ENCODE measurements at regions not wholly inside any gene's neighbourhood (a gene's known extent, or its start where the extent isn't known, plus 50 kb on each side); places are given as distances from the start of the nearest gene placed in this dataset.
"Not testable (repeated sequence)": the region's sequence is repeated elsewhere in the genome, so short reads cannot be mapped to it uniquely, and the experiment has no call there.

DNA sequence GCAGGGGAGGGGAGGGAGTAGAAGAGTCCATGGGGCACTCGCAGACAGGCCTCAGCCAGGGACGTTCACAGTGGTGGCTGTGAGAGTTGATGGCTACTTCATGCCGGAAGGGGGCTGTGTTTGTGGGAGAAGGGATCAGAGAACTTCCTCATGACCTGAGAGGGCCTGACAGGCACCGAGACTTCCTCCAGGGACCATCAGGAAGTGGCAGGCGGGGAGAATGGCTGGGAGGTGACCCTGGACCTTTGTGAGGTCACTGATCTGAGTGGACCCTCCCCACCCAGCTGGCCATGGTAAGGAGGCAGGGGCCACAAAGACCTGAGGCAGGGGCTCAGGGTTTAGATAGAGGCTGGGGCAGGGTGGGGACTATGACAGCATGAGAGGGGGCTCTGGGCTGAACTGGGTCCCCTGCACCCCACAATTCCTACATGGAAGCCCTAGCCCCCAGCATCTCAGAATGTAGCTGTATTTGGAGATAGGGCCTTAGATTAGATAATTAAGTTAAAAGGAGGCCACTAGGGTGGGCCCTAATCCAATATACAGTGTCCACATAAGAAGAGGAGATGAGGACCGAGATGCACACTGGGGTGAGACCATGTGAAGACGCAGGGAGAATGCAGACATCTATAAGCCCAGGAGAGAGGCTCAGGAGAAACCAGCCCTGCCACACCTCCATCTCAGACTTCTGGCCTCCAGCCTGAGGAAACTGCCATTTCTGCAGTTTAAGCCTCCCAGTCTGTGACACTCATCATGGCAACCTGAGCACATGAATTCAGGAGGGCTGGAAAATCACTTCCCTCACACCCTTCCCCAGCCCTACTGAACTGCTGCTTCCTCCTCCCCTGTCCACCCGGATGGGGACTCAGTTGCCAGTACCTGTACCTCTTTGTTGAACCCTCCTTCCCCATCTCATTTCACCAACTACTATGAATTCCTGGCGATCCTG, 273.9 kb upstream of the ZNF32 start:
- no peak for DNase-seq

DNA sequence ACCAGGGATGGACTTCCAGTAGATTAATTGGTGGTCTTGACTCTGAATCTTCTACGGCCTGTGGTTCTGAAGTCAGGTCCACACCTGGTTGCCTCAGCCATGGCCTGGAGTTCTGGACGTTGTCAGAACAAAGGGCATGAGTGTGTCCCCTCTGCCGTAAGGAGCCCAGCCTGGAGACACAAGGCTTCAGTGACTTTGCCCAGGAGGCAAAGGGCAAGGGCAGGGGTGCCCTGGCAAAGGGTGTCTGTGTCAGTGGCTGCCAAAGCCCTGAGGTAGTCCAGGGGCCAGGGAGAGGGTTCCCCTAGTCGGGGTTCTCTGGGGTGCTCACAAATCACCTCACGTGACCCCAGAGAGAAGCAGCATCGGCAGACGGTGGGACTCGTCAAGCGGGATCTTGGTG, 273.2 kb upstream of the ZNF32 start:
- no peak for DNase-seq

DNA sequence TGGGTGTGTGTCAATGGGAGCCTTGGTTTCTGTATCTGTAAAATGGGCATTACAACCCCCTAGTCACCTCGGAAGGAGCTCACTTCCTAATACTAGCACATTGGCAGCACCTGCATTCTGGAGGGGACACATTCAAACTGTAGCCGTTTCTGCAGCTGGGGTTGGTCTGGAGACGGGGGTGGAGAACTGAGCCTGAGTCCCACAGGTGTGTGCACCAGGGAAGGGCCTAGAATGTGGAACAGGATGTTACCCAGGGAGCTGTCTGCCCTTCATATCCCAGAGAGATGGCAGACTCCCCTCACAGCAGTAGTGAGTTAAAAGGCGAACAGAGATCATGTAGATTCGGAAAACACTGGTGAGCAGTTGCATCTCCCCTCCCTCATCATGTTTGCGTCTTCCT, 272.8 kb upstream of the ZNF32 start:
- DNase-seq: no peak

DNA sequence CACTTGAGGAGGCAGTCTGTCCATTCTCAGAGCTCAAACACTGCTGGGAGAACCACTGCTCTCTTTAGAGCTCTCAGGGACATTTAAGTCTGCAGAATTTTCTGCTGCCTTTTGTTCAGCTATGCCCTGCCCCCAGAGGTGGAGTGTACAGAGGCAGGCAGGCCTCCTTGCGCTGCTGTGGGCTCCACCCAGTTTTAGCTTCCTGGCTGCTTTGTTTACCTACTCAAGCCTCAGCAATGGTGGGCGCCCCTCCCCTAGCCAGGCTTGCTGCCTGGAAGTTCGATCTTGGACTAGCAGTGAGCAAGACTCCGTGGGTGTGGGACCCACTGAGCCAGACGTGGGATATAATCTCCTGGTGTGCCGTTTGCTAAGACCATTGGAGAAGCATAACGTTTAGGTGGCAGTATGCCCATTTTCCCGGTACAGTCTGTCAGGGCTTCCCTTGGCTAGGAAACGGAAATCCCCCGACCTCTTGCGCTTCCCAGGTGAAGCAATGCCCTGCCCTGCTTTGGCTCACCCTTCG, 271.6 kb upstream of the ZNF32 start:
- DNase-seq: not testable (repeated sequence)

DNA sequence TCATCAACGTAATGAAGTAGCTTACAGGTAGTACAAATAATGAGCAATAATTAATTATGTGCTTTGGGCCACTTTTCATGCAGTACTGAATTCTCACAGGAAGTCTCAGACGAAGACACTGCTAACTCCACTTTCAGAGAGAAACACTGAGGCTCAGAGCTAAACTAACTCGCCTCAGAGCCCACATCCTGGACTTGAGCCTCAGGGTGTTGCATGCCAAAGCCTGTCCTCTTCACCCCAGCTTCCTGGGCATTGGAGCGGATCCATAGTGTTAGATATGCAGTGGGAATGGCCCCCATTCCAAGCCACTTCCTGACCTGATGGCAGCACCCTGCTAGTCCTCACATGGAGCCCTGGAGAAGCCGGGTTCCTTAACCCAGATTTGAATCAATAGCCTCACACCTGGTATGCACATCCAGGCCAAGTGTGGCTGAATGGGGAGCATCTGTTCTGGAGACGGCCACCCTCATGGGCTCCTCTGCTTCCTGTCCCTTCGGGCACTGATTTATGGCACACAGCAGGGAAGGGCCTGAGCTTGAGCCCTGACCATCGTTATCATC, 265.1 kb upstream of the ZNF32 start:
- DNase-seq: no peak

DNA sequence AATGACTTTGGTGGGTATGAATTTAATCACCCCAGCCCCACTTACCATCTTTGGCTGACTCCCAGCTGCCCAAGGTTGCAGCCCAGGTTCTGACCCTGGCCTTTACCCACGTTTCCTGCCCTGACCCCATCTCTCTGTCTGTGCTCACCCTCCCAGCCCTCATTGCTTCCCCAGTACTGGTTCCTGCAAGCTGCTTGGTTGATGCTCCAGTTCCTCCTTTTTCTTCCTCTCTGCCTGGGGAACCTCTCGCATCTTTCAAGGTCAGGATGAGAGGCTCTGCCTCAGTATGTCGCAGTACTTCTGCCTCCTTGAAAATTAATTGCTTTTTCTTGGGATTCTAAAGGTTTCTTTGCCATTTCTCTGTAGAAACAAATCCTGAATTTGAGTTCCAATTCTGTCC, 263.8 kb upstream of the ZNF32 start:
- DNase-seq: no peak

DNA sequence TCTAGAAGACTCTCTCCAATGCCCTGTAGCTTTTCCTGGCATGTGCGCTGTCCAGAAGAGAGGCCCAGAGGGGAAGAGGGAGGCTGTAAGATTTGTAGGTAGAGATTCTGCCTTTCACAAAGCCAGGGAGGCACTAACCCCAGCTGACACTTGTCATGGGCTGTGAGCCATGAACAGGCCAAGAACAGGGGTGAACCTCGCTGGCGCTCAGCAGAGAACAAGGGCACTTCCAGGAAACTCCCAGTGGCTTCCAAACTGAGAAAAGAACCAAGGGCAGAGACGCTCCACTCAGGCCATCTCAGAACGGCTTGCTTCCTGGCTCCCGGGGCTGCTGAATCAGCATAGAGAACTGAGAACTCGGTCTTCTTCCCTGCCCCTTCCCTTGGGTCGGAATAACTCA, 257.8 kb upstream of the ZNF32 start:
- no peak for DNase-seq

DNA sequence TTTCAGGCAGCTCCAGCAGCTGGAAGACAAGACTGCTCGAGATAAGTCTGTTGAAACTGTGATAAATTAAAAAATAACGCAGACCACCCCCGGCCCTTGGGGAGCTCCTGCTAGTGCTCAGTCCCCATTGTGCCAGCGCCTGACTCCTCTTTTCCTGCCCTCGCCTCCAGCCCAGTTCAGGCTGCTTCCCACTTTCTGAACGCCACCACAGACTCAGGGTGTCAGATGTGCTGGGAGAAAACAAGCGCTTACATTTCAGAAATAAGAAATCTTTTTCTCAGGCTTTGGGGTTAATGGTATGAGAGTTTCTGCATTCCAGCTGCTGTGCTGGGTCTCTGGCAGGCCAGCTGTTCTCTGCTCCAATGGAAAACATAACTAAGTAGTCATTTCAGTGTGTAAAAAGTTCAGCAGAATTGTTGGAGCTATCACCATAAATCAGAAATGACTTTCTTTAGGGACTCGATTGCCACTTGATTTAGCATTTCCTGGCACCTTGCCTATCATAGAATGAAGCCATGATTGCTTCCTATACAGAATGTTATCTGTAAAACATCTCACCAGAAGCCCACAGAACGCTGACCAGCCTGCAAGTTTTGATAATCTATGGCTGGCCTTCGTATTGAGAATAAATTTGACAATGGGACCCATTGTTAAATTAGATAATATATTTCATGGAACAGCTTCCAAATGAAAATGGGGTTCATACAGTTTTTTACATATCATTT, 257.0 kb upstream of the ZNF32 start:
- DNase-seq: no peak

DNA sequence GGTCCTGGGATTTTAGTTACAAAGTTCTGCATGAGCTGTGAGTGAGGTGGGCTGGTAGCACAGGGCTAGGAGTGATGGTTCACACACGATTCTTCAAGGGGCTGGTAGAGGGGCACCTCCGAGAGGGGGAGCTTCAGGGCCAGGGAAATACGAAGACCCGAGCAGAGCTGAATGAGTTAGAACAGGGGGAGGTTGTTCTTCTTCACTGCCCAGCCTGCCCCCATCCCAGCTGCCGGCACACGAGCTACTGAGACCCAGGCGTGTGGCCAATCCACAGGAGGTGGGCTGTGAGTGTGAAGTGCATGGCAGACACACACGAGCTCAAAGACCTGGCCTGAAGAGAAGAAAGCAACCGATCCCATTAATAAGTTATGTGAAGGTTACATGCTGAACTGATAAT, 256.2 kb upstream of the ZNF32 start:
- no peak for DNase-seq

DNA sequence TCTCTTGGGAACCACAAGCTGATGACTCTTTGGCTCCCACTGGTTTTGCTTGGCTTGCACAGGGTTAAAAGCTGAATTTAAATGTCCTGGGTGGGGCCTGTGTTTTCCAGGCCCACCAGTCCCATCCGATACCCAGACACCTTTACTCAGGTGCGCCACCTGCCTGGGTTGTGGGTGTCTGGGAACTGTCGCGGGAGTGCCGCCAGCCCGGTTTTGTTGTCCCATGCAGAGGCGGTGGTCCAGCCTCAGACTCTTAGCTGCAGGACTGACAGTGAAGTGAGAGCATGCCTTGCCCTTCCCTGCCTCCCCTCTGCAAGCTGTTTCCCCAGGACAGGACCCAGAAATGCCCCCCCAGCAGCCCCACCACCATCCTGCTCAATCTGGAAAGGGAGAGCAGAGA, 255.6 kb upstream of the ZNF32 start:
- no peak for DNase-seq

DNA sequence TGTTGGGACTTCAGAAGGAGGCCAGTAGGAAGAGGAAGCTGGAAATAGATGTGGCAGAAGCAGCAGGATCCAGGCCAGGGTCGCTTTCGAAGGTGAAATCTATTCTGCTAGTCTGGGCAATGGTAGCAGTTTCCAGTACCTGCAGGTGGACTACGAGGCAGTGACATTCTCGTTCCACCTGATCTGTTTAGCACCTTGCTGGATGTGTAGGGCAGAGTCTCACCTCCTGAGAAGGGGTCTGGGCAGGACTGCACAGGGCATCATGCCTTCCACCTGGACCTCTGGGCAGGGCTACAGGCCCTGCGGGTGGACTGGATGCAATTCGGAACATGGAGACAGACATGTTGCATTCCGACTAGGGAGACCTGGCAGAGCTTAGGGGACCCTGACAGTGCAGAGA, 254.8 kb upstream of the ZNF32 start:
- no peak for DNase-seq

DNA sequence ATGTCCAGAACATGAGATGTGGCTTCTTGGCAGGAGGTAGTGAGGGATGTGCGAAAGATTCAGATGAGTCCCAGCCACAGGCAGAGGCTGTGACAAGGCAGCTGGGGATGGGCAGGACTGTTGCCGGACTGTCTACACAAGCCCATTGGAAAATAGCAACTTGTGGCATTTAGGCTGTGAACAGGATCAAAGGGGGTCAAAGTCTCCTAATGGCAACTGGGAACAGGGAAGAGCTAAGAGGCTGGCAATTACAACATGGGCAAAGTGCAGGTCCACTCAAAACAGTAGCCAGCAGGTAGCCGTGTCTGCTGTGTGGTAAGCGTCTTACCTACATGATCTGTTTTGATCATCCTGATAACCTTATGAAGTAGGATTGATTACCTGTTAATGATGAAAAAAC, 254.2 kb upstream of the ZNF32 start:
- no peak for DNase-seq

DNA sequence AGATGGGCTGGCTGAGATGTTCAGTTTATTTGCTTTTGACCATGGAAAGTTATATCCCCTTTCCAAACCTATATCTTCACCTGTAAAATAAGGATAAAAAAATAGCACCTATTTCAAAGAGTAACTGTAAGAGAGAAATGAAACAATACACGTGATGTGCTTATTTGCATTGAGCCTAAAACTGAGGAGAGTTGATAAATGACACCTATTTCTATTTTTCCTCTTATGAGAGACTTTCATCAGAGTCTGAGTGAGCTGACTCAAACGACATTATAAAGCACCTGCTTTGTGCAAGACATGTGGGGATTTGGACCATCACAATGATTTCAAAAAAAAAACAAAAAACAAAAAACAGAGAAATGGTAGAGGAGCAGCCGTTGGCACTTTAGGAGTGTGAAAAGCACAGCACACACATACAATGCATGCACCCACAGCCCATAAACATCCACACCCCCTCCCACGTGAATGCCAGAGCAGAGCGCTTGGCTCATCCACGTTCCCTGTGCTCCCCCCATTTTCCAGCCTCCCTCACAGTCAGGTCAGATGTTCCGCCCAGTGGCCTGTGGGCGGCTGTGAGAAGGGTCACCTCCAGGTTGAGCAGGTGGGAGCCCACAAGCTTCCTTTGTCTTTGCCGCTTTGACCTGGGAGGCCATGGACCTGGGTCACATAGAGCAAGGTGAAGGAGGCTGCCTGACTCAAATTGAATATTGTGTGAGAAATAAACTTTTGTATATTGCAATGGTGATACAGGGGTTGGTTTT, 253.2 kb upstream of the ZNF32 start:
- no peak for DNase-seq

DNA sequence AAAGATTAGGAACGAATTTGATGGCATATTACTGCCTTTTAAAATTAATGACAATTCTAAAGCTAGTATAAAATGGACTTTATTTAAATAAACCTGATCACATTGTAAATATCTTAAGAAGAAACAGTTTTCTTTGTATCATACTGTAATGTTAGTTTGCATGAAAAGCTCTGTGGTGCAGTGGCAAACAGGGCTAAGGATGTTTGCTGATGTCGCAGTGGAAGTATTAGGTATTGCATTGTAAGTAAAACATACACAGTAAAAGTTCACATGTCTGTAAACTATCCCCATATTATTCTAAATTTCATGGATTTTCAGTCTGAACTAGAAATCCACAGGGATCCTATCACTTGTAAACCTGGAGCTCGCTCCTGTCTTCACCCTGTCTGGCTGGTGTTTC, 252.6 kb upstream of the ZNF32 start:
- DNase-seq: no peak

DNA sequence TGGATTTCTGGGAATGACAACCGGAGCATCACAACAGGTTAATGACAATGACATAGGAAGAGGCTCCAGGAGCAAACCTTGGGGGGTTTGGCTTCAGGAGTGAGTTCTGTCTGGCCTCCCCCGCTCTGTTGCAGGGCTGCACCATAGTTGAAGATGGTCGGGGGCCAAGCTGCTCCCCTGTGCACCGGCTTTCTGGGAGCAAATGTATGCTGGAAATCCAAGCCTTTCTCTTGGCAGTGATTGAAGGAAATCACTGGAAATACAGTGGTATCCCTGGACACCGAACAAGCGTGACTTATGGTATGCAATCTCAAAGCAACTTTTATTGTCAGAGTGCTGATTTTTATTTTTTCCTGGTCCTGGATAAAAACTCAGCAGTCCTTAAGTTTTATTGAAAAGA, 251.9 kb upstream of the ZNF32 start:
- no peak for DNase-seq

DNA sequence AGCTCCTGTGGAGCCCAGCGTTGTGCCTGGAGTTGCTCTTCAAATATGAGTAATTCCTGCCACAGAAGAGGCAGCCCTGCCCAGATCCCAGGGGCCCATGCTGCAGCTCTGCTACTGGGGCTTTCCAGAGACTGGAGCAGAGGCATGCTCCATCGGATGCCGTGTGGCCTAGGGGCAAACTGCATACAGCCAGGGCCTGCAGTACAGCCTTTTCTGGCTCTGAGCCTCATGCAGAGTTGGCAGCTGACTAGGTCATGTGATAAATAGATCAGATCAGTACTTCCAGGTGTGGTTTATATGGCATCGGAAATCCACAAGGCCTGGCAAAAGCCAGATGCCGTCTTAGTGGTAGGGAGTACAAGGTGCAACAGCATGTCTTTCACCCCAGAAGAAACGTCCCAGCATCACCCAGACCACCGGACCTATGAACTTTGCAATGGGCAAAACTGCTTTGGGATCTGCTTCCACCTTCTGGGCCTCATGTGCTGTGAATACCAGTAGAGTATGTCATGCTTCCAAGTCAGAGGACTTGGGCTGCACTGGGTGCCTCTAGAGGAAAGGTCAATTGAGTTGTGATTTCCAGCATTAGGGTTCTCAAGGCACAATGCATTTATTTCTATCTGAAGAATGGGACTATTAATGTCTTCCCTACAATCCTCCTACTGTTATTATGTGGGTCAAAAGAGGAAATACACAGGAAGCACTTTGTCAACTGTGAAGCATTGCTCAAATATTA, 250.7 kb upstream of the ZNF32 start:
- no peak for DNase-seq

DNA sequence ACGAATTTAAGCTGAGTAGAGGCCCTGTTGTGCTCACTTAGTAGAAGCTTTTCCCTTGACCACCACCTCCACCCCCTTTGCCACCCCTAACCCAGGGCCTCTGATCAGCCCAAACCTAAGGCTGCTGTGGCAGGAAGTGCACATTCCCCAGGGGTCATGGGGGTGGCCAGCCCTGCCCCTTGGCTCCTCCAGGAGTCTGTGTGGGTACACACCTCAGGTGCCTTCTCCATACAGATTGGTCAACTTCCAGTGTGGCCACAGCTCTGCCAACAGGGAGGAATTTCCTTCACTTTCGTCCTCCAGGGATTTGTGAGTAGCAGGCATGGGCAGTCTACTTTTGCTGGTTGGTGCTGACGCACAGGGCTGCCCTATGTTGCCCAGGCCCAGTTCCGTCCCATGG, 249.9 kb upstream of the ZNF32 start:
- no peak for DNase-seq

DNA sequence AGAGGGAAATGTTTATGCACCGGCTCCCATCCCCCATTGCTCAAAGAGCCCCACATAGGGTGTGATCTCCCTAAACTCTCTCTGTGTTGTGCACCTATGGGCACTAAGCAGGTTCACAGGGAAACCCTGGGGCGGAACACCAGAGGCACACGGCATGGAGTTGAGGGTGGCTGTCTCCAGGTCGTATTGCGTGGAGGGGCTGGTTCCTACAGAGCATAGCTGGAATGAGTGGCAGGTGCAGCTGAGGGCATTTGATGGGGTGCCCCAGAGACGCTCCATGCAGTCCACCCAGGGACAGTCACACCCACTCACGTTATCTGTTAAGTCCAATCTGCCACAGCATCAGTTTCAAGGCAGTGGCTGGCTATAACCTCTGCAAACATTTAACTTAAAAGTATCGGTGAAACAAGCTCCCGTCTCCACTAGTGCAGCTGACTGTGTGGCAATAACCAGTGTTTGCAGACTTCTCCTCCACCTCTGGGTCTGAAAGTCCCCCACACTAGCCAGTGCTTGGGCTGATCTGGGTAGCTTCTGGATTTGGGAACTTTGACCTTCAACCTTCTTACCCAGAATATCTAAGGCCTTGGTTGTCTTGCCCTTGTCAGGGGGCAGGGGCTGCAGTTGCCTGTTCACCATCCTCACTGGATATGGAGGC, 249.2 kb upstream of the ZNF32 start:
- DNase-seq: no peak

DNA sequence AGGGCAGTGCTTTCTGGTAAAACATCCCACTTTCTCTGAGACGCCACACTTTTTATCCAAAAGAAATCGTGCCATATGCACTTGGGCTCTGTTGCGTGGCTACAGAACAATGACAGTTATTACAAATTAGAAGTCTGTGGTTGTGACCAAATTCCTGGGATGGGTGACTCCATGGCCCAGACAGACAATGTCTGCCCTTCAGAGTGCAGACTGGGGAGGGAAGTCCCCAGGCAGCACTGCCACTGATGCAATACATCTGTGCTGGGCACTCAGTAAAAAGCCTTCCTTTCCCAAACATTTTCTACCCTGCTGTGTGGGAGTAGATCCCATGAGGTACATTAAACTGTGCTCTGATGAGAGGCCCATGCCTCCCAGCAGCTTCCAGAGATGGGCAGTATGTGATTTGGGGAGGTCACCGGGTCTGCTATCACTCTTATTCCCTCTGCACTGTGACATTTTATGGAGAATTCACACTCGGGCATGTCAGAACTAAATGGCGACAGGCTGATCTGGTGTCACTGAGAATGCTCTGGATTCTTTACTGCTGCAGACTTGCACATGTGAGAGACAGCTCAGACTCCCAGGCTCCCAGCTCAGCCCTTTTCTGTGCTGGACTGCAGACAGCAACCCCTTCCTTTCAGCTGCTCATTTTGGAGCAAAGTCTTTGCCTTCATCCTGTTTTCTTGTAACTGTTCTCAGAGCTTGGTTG, 243.5 kb upstream of the ZNF32 start:
- DNase-seq: no peak

DNA sequence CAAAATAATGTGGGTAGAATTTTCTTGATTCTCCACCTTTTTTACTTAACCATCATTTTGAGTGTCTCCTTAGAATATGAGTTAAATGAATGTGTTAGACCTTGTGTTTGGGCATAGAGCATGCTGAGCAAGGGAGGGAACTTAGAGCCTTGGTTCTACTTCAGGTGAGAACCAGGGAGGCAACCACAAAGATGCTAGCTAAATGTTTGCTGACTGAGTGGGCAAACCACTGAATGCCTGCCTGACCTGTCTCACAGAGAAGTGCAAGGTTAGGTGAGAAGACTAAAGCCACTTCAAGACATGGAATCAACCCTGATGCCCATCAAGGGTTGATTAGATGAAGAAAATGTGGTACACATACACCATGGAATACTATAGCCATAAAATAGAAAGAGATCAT, 242.6 kb upstream of the ZNF32 start:
- DNase-seq: no peak

DNA sequence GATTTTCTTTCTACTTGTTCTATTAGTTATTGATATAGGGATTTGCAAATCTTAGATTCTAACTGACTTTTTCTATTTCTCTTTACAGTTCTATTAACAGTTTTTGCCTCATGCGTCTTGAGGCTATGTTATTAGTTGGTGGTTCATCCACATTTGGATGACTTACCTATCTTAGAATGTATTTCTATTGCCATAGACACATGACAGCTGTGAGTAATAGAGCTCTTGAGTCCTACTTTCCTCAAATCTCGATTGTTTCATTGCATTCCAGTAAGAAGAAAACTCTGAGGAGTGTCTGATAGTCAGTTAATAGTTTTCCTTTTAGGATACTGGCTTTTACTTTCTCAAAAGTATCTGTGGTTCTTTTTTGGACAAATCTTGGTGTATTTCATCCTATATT, 241.4 kb upstream of the ZNF32 start:
- DNase-seq: no peak

Measured in activated CD8-positive, alpha-beta memory T cell treated with anti-CD3 and anti-CD28 coated beads, Interleukin-2, amount 50 U/mL, for 4 hours (primary cell).